Right lung (tissue), 2 donors: ENCODE measurements at regions not wholly inside any gene's neighbourhood (a gene's known extent, or its start where the extent isn't known, plus 50 kb on each side); places are given as distances from the start of the nearest gene placed in this dataset.
"Not testable (repeated sequence)": the region's sequence is repeated elsewhere in the genome, so short reads cannot be mapped to it uniquely, and the experiment has no call there.

ENCODE experiments used
- DNase-seq, 2 donors: peaks; one replicate each; pipeline ENCODE4 v3.0.0-alpha.2; 2013

- DNase-seq: no peak
Observed at GRCh38 chr2:195466427-195466826, 190.6 kb upstream of the SLC39A10 start.

- DNase-seq: no peak
Observed at GRCh38 chr2:195461010-195461409, 196.0 kb upstream of the SLC39A10 start.

DNA sequence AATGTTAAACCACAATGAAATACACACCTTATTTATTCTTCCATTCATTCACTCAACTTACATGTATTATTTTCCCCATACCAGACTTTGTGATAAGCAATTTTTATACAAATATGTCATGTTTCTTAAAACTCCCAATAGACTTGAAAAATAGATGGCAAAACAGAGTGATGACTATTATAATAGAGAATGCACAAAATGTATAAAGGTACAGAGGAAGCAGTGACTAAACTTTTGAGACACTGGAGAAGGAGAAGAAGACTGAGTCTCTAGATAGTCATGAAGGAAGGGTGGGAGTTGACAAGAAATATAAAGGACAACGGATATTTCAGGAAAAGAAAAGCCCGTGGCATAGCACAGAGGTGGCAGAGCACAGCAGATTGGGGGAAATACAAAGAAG is 198.1 kb upstream of the SLC39A10 start:
- no peak for DNase-seq

DNA sequence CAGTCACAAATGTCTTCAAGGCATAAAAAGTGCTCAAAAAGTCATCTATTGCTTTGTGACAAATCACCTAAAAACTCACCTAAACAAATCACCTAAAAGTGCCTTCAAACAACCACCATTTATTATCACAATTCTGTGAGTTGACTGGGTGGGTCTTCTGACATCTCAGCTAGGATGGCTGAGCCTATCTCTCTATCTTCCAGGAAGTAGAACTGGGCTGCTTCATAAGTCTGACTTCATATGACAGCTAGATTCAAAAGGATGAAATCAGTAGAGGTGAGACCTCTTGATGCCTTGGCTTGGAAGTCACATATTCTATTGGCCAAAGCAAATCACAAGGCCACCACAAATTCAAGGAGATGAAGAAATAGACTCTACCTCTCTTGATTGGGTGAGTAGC is 199.2 kb upstream of the SLC39A10 start:
- DNase-seq: no peak

DNA sequence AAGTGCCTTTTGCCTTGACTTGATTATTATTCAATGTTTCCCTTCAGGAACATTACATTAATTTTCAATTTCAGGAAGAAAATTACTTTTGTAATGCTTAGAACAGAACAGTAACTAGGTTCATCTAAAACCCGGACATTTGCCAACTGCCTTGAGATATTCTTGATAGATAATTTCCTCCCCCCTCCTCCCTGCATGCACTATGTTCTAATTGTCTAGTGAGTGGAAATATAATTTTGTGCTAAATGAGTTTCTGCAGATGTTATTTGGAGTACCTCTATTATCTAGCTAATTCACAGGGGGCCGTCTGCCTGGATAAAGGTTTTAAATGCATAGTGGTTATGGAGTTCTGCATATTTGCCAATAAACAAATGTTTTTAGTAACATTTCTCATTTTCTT is 200.3 kb upstream of the SLC39A10 start:
- no peak for DNase-seq

- DNase-seq: no peak
Observed at GRCh38 chr2:195451160-195451559, 205.9 kb upstream of the SLC39A10 start.

GRCh38 chr2:195450552-195451113 is 206.4 kb upstream of the SLC39A10 start:
- peak; percentile 28 to 48 for DNase-seq

DNA sequence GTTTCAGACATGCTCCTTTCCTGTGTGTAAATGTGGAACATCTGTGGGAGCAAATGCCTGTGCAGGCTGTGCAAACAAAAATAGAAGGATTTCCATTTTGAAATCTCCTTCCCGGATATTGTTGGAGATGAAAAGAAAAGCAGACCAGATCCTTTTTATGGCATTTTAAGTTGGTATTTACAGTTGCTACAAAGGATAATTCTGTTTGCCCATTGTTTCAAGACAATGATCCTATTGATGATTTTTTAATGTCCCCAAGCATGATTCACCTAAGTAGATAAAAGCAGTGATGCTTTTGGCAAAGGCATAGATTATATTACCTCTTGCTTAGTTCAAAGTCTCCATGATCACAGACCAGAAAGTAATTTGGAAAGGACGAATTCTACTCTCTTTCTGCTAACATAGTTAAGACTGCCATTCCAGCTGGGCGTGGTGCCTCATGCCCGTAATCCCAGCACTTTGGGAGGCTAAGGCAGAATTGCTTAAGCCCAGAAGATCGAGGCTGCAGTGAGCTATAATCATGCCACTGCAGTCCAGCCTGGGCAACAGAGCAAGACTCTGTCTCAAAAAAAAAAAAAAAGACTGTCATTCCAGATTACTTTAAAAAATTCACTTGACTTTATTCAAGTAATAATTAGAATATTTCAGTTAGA is 209.6 kb upstream of the SLC39A10 start:
- no peak for DNase-seq

DNA sequence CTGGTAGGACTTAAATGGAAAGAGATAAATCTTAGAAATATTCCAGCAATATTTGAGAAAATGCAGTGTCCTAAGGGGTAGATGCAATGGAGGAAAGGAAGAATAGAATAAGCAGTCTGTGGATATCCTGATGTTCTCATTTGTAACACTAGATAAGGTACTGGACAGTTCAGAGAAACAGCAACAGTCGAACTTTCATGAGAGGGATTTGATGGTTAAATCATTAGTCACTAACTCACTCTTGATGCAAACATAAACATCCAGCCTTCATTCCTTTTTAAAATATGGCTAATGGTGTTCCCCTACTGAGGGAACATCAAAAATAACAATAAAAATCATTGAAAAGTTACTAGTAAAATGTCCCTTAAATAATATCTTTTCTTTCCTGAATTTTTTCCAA is 211.4 kb upstream of the SLC39A10 start:
- no peak for DNase-seq

DNA sequence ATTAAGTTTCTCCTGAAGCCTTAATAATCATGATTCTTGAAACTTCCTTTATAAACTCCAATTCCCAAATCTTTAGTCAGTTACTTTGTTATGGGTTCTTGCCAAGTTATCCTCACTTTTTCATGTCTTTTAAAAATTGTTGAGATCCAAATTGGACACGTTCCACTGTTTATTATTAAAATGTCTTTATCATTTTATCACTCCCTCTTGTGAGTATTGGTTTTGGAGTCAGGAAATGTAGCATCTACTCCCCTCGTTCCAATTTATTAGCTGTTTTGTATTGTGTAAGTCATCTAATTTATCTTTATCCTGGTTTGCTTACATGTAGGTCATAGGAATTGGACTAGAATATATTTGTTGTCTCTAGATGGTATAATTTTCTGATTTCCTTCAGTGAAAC is 213.1 kb upstream of the SLC39A10 start:
- no peak for DNase-seq

GRCh38 chr2:195442458-195443175 is 214.4 kb upstream of the SLC39A10 start:
- DNase-seq: no peak

GRCh38 chr2:195438692-195439091 is 218.3 kb upstream of the SLC39A10 start:
- no peak for DNase-seq

DNA sequence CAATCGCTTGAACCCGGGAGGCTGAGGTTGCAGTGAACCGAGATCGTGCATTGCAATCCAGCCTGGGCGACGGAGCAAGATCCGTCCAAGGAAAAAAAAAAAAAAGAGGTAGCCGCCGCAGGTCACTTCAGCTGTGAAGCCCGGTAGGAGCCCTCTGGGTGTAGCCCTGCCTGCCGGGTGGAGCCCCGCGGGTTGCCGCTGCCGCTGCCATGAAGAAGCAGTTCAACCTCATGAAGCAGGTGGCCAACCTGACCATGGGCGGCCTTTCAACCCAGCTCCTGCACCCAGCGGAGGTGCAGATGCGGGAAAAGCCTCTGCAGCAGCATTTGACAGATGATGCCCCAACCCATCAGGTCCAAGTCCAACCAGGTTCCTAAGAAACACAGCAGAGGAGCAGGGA is 219.5 kb upstream of the SLC39A10 start:
- DNase-seq: no peak

- DNase-seq: no peak
Observed at GRCh38 chr2:195434346-195434745, 222.7 kb upstream of the SLC39A10 start.

- not testable (repeated sequence) for DNase-seq
Observed at GRCh38 chr2:195433729-195434128, 223.3 kb upstream of the SLC39A10 start.

DNA sequence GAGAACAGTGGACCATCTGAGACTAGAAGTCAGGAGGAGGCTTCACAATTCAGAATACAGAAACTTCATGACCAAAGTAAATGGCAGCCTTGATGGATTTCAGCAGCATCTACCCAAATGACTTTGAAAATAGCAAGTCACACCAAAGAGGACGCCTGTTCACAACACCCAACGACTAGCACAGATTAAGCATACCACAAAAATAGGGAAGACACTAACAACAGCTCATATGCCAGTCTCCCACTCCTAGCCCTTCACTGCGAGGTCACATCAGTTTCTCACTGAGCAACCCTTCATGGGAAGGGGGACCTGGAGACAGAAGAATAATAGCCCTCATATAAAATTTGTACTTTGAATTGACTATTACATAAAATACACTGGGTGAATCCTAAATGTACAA is 228.4 kb upstream of the SLC39A10 start:
- no peak for DNase-seq

DNA sequence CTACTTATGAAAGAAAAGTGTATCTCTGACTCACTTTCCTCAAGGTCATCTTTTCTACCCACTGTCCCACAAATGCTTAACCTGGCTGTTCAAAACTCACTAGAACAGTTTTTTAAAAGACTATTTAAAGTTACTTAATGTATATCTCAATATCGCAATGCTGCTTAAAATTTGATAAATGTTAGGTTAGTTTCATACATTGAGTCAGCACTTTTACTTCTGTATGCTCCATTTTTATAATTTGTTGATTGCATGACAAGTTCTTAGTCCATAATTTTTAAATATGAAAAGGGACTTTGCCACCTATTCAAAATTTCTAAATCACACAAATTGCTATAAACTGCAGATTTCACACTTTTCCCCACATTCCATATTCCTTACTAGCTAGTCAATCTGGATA is 231.7 kb upstream of the SLC39A10 start:
- no peak for DNase-seq

DNA sequence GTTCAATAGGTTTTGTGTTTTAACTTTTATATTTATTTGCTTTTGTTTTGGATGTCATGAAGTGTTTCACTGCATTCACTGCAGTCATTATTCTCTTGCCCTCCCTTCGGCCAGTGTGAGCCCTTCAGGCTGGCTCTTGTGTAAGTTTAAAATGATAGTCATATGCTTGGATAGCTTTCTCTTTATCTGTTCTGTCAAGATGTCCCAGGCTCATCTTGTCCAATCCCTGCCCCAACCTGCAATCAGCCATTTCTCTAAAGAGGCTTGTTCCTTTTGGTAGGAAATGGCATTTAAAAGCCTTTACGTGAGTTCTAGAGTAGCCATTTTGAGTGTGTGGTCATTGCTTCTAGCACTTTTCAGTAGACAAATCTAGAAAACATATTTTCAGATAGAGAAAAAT is 238.0 kb upstream of the SLC39A10 start:
- no peak for DNase-seq

DNA sequence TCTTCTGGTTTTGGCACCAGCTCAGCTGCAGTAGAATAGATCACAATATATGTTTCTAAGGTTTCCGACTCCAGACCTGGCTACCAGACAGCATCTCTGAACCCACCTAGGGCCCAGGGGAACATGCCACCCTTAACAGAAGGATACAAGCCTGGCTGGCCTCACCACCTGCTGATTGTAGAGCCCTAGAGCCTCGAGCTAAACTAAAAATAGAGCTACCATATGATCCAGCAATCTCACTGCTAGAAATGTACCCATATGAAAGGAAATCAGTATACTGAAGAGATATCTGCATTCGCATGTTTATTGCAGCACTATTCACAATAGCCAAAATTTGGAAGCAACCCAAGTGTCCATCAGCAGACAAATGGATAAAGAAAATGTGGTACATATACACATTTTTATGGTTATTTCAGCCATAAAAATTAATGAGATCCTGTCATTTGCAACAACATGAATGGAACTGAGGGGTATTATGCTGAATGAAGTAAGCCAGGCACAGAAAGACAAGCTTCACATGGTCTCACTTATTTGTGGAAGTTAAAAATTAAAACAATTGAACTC is 242.4 kb upstream of the SLC39A10 start:
- no peak for DNase-seq

DNA sequence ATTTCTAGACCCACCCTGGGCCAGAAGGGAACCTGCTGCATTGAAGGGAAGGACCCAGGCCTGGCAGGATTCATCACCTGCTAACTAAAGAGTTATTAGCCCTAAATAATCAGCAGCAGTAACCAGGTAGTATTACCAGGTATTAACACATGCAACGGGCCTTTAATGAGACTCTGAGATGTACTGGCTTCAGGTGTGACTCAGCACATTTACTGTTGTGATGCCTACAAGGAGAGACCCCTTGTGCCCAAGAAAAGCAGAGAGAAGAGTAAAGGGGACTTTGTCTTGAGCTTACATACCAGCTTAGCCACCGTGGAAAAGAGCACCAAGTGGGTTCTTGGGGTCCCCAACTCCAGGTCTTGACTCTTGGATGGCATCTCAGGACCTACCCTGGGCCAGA is 243.1 kb upstream of the SLC39A10 start:
- DNase-seq: no peak

DNA sequence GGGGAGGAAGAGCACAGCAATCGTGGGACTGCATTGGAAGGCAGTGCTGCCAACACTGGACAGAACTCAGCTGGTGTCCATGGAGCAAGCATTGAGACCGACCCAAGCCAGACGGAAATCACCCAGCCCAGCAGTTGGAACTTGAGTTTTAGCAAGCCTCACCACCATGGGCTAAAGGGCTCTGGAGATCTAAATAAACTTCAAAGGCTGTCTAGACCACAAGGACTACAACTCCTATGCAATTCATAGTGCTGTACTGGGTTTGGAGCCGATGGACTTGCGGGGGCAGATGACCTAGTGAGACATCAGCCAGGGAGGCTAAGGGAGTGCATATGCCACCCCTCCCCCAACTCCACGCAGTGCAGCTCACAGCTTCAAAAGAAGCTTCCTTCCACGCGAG is 243.6 kb upstream of the SLC39A10 start:
- DNase-seq: no peak

GRCh38 chr2:195411219-195411687 is 245.8 kb upstream of the SLC39A10 start:
- no peak for DNase-seq

DNA sequence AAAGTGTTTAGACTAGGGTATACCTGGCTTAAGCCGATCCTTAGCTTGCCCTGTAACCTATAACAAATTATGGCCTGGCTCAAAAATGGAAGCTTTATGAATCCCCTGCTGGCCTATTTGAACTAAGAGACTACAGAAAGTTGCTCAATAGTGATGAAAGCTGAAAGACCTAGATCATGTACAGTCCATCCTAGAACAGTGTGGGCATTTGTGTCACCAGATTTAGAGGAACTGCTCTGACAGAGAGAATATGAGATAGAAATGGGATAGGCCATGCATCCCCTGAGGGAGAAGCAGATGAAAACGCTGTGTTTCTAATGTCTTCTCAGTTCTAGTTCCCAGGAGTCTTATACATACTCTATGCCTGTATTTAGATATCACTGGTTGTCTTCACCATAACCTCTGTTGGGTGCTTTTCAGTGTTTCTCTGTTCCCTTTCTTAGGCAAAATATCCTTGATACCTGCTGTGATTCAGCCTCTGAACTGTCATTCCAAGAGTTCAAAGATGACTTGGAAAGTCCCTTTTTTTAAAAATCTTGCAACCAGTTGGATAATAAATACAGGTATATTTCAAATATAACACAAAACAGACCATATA is 246.9 kb upstream of the SLC39A10 start:
- DNase-seq: no peak
